ENCODE measurements at regions not wholly inside any gene's neighbourhood (a gene's known extent, or its start where the extent isn't known, plus 50 kb on each side); places are given as distances from the start of the nearest gene placed in this dataset.

GRCh38 chr6:3996349-3996748 is 82.6 kb downstream of the FAM217A start:
- TF ChIP-seq CTCF (IDR thresholded peaks at IDR 0.05) = no peak
- no peak for TF ChIP-seq EZH2 (IDR thresholded peaks at IDR 0.05; ENCODE audit: borderline replicate concordance, insufficient read depth, low read depth, low read length, poor library complexity, severe bottlenecking)

Measured in B cell (primary cell).